BJ (cell line): ENCODE measurements at regions not wholly inside any gene's neighbourhood (a gene's known extent, or its start where the extent isn't known, plus 50 kb on each side); places are given as distances from the start of the nearest gene placed in this dataset.

Experiments
- CTCF ChIA-PET: fragments of 350-600 bp; formaldehyde crosslinking; extraction: SDS; loops from one replicate; lab custom pipeline; 2021; ENCODE audit warnings: antibody characterized with exemption, inconsistent platforms; lab: Yijun Ruan, JAX
- POLR2A ChIA-PET: fragments of 300-600 bp; sonication (Branson Sonifier 250); formaldehyde crosslinking; extraction: SDS; loops from one replicate; lab custom pipeline; 2021; ENCODE audit warnings: antibody characterized with exemption; lab: Charles Lee
- DNase-seq: peaks from one replicate; pipeline ENCODE4 v3.0.0-alpha.2; 2011; ENCODE audit warnings: low read depth
- H3K27me3 ChIP-seq: 2 replicates; pipeline ENCODE4 v1.6.0; 2011; ENCODE audit warnings: low read length; ENCODE audit not compliant: control insufficient read depth, insufficient read depth
- H3K36me3 ChIP-seq: 2 replicates; pipeline ENCODE4 v1.5.1; 2011; ENCODE audit warnings: low read length; ENCODE audit not compliant: control insufficient read depth, insufficient read depth
- H3K4me3 ChIP-seq: 2 replicates; pipeline ENCODE4 v1.5.1; 2011; ENCODE audit warnings: low read depth, mild to moderate bottlenecking, control low read depth, low read length
- CTCF ChIP-seq: IDR thresholded peaks from 2 replicates; pipeline ENCODE4 v1.5.1; 2011; ENCODE audit warnings: low read depth, mild to moderate bottlenecking, control low read depth, inconsistent platforms, low read length, moderate library complexity; ENCODE audit not compliant: insufficient read depth

- Histone ChIP-seq H3K36me3 (no peaks in the 10 kb centered on the region), H3K4me3 (no peak overlapping the region), H3K27me3 (no peaks in the 10 kb centered on the region)
- ChIA-PET POLR2A (no interaction called here), CTCF (interaction anchor here (1.3 kb wide), 1 partner anchor 31 kb away, joined by 3 read pairs; no protein-coding TSS in a partner anchor)
- no peak for TF ChIP-seq CTCF
- DNase-seq, result no peak
These were observed 184.0 kb upstream of the TBL1X start for GRCh38 chrX:9280831-9281230.

GRCh38 chrX:9282325-9282724 lies 182.5 kb upstream of the TBL1X start:
- no peak for DNase-seq
- ChIA-PET POLR2A (no interaction called here), CTCF (no interaction called here)
- Histone ChIP-seq H3K27me3 (no peaks in the 10 kb centered on the region), H3K4me3 (no peak overlapping the region), H3K36me3 (no peaks in the 10 kb centered on the region)
- no peak for TF ChIP-seq CTCF

- POLR2A ChIA-PET, result no interaction called here
- no peak for TF ChIP-seq CTCF
These were observed 179.5 kb upstream of the TBL1X start for GRCh38 chrX:9285342-9285771.

GRCh38 chrX:9286234-9286633 lies 178.6 kb upstream of the TBL1X start:
- no peak for DNase-seq
- no peak overlapping the region for H3K4me3 ChIP-seq
- ChIA-PET CTCF (no interaction called here), POLR2A (no interaction called here)
- no peaks in the 10 kb centered on the region for H3K36me3 ChIP-seq
- no peak for TF ChIP-seq CTCF
- no peaks in the 10 kb centered on the region for H3K27me3 ChIP-seq

More at GRCh38 chrX:9285342-9285771, 179.5 kb upstream of the TBL1X start:
- Histone ChIP-seq H3K4me3 (no peak overlapping the region), H3K36me3 (no peaks in the 10 kb centered on the region), H3K27me3 (no peaks in the 10 kb centered on the region)
- CTCF ChIA-PET, result no interaction called here
- no peak for DNase-seq

GRCh38 chrX:9291629-9292028 lies 173.2 kb upstream of the TBL1X start:
- CTCF ChIA-PET, result no interaction called here
- no peak for DNase-seq
- no peak overlapping the region for H3K4me3 ChIP-seq

More at GRCh38 chrX:9291629-9292028, 173.2 kb upstream of the TBL1X start:
- H3K27me3 ChIP-seq, result no peaks in the 10 kb centered on the region
- TF ChIP-seq CTCF, result no peak
- POLR2A ChIA-PET, result no interaction called here
- no peaks in the 10 kb centered on the region for H3K36me3 ChIP-seq
